GM18868 (cell line): ENCODE measurements at regions not wholly inside any gene's neighbourhood (a gene's known extent, or its start where the extent isn't known, plus 50 kb on each side); places are given as distances from the start of the nearest gene placed in this dataset.
"Not testable (repeated sequence)": the region's sequence is repeated elsewhere in the genome, so short reads cannot be mapped to it uniquely, and the experiment has no call there.

ENCODE experiments used
- ATAC-seq: cut with Tn5 transposase; IDR thresholded peaks from one replicate; pipeline ENCODE4 v1.9.1; 2021; ENCODE audit warnings: mild to moderate bottlenecking, moderate library complexity; ENCODE audit not compliant: unreplicated experiment

- ATAC-seq, result no peak
Observed at GRCh38 chr11:22037505-22037904, 155.4 kb upstream of the ANO5 start.

DNA sequence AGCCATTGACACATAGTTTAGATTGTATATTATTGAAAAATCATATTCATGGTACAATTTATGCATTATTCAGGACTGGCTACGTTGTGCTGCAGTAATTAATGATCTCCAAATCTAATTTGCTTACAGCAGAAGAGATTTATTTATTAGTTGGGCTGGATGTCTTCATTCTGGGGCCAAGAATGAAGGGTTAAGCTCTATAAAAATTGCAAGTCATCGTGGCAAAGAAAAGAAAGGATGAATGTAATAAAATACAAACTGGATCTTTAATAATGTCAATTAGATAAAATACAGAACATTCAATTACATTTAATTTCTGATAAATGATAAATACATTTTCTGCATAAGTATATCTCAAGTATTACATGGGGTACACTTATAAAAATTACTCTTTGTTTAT lies 151.8 kb upstream of the ANO5 start:
- ATAC-seq, result no peak

DNA sequence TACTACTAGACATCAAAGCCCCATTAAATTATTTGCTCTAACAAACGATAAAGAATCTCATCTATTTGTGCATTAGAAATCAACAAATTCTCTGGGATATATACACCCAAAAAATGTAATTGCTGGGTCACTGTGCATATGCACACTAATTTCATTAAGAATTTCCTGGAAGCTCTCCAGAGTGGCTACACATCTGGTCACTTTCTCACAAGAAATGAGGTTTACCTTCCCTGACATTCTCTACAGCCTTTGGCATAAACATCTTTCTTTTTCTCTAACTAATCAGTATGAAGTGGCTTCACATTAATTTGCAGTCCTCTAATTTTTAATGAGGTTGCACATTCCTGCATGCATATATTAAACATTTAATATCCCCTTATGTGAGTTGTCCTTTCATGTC lies 150.8 kb upstream of the ANO5 start:
- no peak for ATAC-seq

DNA sequence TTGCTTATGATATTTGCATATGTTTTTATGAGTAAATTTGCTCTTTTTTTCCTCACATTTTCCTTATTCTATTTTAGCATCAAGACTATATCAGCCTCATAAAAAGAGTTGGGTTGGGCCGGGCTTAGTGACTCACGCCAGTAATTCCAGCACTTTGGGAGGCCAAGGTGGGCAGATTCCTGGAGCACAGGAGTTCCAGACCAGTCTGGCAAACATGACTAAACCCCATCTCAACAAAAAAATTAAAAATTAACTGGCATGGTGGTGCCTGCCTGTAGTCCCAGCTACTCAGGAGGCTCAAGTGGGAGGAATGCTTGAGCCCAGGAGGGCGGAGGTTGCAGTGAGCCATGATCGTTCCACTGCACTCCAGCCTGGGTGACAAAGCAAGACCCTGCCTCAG lies 148.8 kb upstream of the ANO5 start:
- no peak for ATAC-seq

- no peak for ATAC-seq
Observed at GRCh38 chr11:22049276-22049675, 143.6 kb upstream of the ANO5 start.

DNA sequence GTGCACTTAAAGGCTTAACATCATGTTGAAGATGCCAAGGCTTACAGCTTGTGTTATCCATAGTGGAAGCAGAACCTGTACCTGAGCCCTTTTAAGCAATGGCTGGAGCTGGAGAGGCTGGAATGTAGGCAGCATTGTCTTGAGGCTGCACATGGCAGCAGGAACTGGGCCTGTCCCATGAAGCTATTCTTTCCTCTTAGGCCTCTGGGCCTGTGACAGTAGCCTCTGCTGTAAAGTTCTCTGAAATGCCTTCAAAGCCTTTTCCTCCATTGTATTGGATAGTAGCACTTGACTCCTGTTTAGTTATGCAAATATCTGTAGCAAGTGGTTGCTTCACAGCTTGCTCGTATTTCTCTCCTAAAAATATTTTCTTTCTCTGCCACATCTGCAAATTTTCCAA lies 127.4 kb upstream of the ANO5 start:
- no peak for ATAC-seq

- ATAC-seq, result no peak
Observed at GRCh38 chr11:22069844-22070243, 123.0 kb upstream of the ANO5 start.

- no peak for ATAC-seq
Observed at GRCh38 chr11:22076271-22076930, 116.5 kb upstream of the ANO5 start.

DNA sequence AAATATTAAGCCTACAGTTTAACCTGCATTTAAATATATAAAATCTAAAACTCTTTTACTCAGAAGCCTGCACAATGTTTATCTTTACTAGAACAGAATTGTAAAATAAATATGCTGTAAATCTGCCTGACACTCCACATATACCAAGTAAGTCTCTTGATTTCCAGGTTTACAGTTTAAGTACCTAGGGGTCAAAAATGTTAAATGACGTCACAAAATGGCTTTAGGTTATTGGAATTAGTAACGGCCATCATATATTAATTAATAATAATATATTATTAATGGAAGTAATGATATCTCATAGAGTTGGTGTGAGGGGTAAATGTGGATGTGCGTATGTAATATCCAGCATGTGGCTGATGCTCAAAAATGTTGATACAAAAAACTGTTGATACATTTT lies 114.8 kb upstream of the ANO5 start:
- no peak for ATAC-seq

DNA sequence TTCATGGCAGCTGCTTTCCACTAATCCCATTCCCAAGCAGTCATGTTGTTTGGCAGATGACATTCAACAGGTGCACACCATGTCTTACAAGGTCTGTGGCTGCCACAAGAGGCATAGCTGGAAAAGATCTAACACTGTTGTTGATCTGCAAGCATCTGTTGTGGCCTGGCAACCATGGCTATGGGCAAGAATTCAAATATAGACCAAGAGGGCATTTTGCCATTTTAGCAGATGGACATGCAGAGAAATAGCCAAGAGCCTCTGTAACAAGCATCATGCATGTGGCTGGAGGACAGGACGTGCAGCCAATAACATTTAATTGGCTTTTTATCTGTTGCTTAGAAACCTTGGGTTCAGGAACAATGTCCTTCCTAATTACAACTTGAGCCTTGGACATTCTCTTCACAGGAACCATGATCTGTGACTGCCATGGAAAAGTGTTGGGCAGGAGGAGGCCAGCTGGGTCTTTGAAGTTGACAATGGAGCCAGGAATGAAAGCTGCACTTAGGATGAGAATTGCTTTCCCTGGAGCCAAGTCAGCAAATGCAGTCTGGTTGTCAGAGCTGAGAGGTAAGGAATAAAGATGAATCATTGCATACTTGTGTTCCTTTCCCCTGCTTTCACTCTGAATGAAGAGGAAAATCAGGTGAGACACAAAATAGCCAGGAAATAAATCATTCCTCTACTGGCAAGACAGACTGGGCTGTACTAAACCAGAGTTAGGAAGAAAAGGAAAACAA lies 113.6 kb upstream of the ANO5 start:
- no peak for ATAC-seq

- ATAC-seq, result no peak
Observed at GRCh38 chr11:22082178-22082577, 110.7 kb upstream of the ANO5 start.

- no peak for ATAC-seq
Observed at GRCh38 chr11:22082788-22083187, 110.1 kb upstream of the ANO5 start.

DNA sequence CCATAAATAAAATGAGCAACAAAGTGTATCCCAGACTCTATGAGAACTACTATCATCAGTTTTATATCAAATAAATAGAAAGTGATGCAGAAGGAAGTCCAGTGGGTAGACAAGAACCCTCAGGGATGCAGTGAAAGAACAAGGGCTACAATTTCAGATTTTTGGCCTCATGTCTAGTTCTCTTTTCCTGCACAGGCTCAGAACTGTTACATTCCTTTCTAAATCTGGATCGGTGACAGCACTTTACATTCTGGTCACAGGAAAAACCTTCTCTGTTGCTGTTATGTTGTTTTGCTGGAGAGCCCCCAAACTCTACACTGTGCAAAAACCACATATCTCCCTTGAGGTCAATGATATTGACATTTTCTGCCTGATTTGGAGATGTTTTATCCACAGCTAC lies 108.8 kb upstream of the ANO5 start:
- no peak for ATAC-seq

- no peak for ATAC-seq
Observed at GRCh38 chr11:22084564-22084963, 108.3 kb upstream of the ANO5 start.

DNA sequence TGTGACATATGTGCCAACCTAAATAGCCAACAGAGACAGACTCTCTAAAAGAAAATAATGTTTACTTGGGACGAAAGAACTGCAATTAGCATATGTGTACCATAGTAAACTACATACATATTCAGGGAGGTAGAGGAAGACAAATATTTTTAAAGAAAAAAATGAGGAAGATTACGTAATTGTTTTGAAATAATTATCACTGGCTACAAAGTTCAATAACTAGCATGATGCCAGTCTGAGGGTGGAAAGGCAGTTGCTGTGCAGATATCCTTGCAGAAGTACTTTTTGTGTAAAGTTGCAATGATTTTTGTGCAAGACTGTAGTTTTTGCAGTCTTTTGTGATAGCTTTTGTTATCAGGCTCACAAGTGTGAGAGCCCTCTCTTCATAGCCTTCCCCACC lies 103.3 kb upstream of the ANO5 start:
- no peak for ATAC-seq

GRCh38 chr11:22106566-22106965 lies 86.3 kb upstream of the ANO5 start:
- ATAC-seq, result no peak

GRCh38 chr11:22115470-22116029 lies 77.3 kb upstream of the ANO5 start:
- no peak for ATAC-seq

DNA sequence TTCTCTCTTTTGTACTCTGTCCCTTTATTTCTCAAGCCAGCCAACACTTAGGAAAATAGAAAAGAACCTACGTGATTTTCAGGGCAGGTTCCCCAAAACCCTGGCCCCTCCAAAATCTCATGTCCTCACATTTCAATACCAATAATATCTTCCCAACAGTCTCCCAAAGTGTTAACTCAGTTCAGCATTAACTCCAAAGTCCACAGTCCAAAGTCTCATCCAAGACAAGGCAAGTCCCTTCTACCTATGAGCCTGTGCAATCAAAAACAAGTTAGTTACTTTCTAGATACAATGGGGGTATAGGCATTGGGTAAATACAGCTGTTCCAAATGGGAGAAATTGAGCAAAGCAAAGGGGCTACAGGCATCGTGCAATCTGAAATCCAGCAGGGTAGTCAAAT lies 64.9 kb upstream of the ANO5 start:
- not testable (repeated sequence) for ATAC-seq

GRCh38 chr11:22130462-22131053 lies 62.3 kb upstream of the ANO5 start:
- ATAC-seq, result peak; percentile 91

DNA sequence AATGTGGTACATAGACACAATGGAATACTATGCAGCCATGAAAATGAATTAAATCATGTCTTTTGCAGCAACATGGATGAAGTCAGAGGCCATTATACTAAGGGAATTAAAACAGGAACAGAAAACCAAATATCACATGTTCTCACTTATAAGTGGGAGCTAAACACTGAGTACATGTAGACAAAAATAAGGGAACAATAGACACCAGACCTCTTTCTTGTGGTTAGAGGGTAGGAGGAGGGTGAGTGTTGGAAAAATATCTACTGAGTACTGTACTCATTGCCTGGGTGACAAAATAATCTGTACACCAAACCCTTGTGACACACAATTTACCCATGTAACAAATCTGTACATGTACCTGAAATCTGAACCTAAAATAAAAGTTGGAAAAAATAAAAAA lies 59.1 kb upstream of the ANO5 start:
- no peak for ATAC-seq

GRCh38 chr11:22138264-22138663 lies 54.6 kb upstream of the ANO5 start:
- ATAC-seq, result no peak
